ENCODE measurements at regions not wholly inside any gene's neighbourhood (a gene's known extent, or its start where the extent isn't known, plus 50 kb on each side); places are given as distances from the start of the nearest gene placed in this dataset.

DNA sequence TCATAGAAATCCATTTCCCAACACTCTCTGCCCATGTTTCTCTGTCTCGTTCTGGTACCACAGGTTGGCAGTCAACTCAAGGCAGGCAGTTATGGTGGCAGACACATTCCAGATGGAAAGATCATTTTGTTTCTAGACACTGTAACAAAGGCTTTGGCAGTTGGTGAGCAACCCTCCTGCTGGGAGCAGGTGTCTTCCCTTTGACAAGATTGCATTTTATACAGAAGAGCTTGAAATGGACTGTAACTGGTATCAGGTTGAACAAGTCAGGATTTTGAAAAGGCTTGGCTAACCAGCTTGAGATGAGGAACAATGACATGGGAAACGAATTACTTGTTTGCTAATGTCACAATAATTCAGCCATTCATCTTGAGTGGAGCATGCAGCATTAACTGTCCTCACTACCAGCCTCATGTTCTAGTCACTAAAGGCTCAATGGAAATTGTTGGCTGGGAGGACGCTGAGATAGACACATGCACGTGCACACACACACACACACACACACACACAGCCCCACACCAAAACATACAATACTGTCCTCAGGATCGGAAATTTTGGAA, 170.0 kb downstream of the SEMA6D start:
- Histone ChIP-seq H3K9me2 (ENCODE audit: insufficient read depth, low read length) (no peaks in the 10 kb centered on the region), H3K27ac (ENCODE audit: low read depth, low read length, poor library complexity, severe bottlenecking) (no peak overlapping the region), H3K4me2 (ENCODE audit: low read length) (no peak overlapping the region), H3K9me3 (ENCODE audit: low read length) (no peaks in the 10 kb centered on the region), H3K36me3 (ENCODE audit: insufficient read depth, low read length) (no peaks in the 10 kb centered on the region), H3K4me1 (ENCODE audit: insufficient read depth, low read length, poor library complexity, severe bottlenecking) (no peaks in the 10 kb centered on the region), H4K20me1 (ENCODE audit: insufficient read depth, low read length) (no peaks in the 10 kb centered on the region), H3K4me3 (ENCODE audit: low read depth, low read length, poor library complexity, severe bottlenecking) (no peak overlapping the region), H2AFZ (ENCODE audit: low read length) (no peak overlapping the region), H3K79me2 (ENCODE audit: insufficient read depth, low read depth, low read length) (no peaks in the 10 kb centered on the region)
- CTCF ChIA-PET (ENCODE audit: unreplicated experiment) = no interaction called here
- BruUV-seq (replicated peaks) = no TSS peak
- POLR2A ChIA-PET = interaction anchor here (0.5 to 0.7 kb wide), 2 partner anchors 518 to 1620 kb away, joined by 3 to 6 read pairs; no protein-coding TSS in a partner anchor
- intact Hi-C loops (cut with micrococcal nuclease; ENCODE audit: unreplicated experiment) = no loop called here
- TF ChIP-seq CTCF (conservative IDR thresholded peaks at IDR 0.05; ENCODE audit: low read length) (no peak), EZH2phosphoT487 (IDR thresholded peaks at IDR 0.05; ENCODE audit: borderline replicate concordance, low read depth, low read length) (no peak)
- no peak for DNase-seq (ENCODE audit: low spot score)

- Histone ChIP-seq H3K9me3 (ENCODE audit: low read length) (no peaks in the 10 kb centered on the region), H4K20me1 (ENCODE audit: insufficient read depth, low read length) (no peaks in the 10 kb centered on the region), H2AFZ (ENCODE audit: low read length) (no peak overlapping the region), H3K36me3 (ENCODE audit: insufficient read depth, low read length) (no peaks in the 10 kb centered on the region), H3K4me3 (ENCODE audit: low read depth, low read length, poor library complexity, severe bottlenecking) (no peak overlapping the region), H3K9me2 (ENCODE audit: insufficient read depth, low read length) (no peaks in the 10 kb centered on the region), H3K4me1 (ENCODE audit: insufficient read depth, low read length, poor library complexity, severe bottlenecking) (no peaks in the 10 kb centered on the region), H3K79me2 (ENCODE audit: insufficient read depth, low read depth, low read length) (no peaks in the 10 kb centered on the region), H3K4me2 (ENCODE audit: low read length) (no peak overlapping the region), H3K27ac (ENCODE audit: low read depth, low read length, poor library complexity, severe bottlenecking) (no peak overlapping the region)
- no peak for DNase-seq (ENCODE audit: low spot score)
- CTCF ChIA-PET (ENCODE audit: unreplicated experiment) = no interaction called here
- no peak for TF ChIP-seq CTCF (conservative IDR thresholded peaks at IDR 0.05; ENCODE audit: low read length)
- intact Hi-C loops (cut with micrococcal nuclease; ENCODE audit: unreplicated experiment) = no loop called here
- BruUV-seq (replicated peaks) = no TSS peak
- POLR2A ChIA-PET = interaction anchor here (0.6 kb wide), 1 partner anchor 846 kb away, joined by 4 read pairs; no protein-coding TSS in a partner anchor
Observed at GRCh38 chr15:47888385-47889100, 171.2 kb downstream of the SEMA6D start.

DNA sequence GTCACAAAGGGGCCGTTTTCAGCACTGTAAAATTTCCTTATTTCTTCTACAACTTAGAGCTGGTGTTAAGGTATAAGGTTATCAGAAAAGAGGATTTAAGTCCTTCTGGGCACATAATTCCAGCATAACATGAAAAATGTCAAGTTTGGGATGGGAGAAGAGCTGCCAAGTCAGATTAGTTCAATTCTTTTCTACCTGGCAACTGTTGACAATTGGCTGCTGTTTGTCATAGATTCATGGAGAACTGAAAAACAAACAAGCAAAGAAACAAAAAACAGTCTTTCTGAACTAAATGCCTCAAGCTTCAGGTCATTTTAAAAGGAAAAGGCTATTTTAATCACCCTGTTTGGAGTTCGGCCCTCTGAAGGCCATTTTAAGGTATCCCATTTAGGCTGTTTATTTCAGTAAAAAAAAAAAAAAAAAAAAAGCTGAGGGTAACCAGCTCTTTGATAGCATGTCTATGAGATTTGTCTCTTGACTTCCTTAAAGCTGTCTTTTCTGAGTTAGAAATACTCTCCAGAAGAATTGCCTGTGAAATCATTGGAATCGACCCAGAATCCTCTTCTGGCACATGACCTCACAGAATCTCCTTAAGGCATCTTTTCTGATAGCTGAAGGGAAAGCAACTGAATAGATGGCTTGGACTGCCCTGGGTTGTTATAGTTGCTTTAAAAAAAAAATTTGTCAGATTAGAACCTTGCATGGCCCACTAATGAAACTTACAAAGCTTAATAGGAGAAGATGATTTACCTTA, 173.3 kb downstream of the SEMA6D start:
- Histone ChIP-seq H2AFZ (ENCODE audit: low read length) (no peak overlapping the region), H3K79me2 (ENCODE audit: insufficient read depth, low read depth, low read length) (no peaks in the 10 kb centered on the region), H3K4me2 (ENCODE audit: low read length) (no peak overlapping the region), H3K36me3 (ENCODE audit: insufficient read depth, low read length) (no peaks in the 10 kb centered on the region), H3K27ac (ENCODE audit: low read depth, low read length, poor library complexity, severe bottlenecking) (no peak overlapping the region), H4K20me1 (ENCODE audit: insufficient read depth, low read length) (no peaks in the 10 kb centered on the region), H3K9me2 (ENCODE audit: insufficient read depth, low read length) (no peaks in the 10 kb centered on the region), H3K4me1 (ENCODE audit: insufficient read depth, low read length, poor library complexity, severe bottlenecking) (no peaks in the 10 kb centered on the region), H3K4me3 (ENCODE audit: low read depth, low read length, poor library complexity, severe bottlenecking) (no peak overlapping the region), H3K9me3 (ENCODE audit: low read length) (no peaks in the 10 kb centered on the region)
- no peak for TF ChIP-seq CTCF (conservative IDR thresholded peaks at IDR 0.05; ENCODE audit: low read length)
- no peak for TF ChIP-seq EZH2phosphoT487 (IDR thresholded peaks at IDR 0.05; ENCODE audit: borderline replicate concordance, low read depth, low read length)
- POLR2A ChIA-PET = no interaction called here
- no peak for DNase-seq (ENCODE audit: low spot score)
- BruUV-seq (replicated peaks) = no TSS peak
- CTCF ChIA-PET (ENCODE audit: unreplicated experiment) = no interaction called here
- intact Hi-C loops (cut with micrococcal nuclease; ENCODE audit: unreplicated experiment) = no loop called here

Data from OCI-LY7 (cell line).